ENCODE measurements at regions not wholly inside any gene's neighbourhood (a gene's known extent, or its start where the extent isn't known, plus 50 kb on each side); places are given as distances from the start of the nearest gene placed in this dataset.

DNA sequence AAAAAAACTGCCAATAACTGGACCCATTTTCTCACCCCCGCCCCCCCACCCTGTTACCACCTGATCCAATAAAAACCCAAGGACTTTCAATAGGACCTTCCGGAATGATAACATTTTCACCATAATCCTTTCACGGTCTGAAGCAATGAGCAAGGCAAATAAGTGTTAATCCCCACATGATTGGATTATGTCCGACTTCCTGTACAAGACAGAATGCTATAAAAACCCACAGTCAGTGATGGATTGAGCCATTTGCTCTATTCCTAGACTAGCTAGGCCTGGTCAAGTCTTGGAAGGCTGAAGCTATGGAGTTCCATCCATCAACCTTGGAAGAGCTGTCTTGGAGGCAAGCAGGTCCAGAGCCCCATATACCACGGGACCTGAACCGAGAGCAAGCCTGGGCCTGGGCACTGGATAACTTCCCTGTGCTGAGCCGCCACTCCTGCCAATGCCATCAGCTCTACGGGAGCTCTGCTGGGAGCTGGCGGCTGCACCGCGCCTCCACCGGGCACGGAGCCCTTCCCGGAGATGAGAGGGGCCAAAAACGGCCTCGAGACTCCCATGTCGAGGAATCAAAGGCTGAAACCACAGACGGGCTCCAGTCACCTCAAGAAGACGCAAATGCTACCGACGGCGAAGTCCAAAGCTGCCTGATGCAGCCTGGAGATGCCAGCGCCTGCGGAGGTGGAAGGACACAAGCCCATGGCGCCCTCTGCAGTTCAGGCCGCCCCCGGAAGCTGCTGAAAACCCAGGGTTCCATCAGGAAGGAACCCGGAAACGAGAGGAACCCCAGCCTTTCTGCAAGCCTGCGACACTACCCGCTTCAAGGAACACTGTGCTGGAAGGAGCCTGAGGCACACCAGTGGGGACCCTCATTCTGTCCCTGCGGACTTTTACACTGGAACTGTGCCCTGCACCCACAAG, 69.2 kb downstream of the ANXA2R start:
- WGBS, 2 experiments: 83 to 85% methylated on average over 31 of the region's 32 CpGs
- no peaks in the 10 kb centered on the region for H3K36me3 ChIP-seq (ENCODE audit: control insufficient read depth, insufficient read depth, low read length)

DNA sequence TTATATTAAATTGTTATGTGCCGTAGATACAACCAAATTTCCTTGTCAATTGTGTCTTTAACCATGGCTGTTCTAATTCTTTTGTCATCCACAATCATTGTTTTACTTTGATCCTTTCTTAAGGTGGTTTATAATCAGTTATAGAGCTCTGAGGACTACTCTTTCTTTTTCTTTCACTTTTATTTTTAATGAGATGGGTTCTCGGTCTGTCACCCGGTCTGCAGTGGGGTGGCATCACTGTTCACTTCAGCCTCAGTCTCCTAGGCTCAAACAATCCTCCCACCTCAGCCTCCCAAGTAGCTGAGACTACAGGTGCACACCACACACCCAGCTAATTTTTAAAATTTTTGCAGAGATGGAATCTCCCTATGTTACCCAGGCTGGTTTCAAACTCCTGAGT, 74.2 kb downstream of the ANXA2R start:
- WGBS, 2 experiments: 73 to 78% methylated on average over 2 to 3 of the region's 3 CpGs
- Histone ChIP-seq H3K9me3 (ENCODE audit: control insufficient read depth, low read length) (no peaks in the 10 kb centered on the region), H3K27me3 (ENCODE audit: control insufficient read depth, insufficient read depth, low read length, poor library complexity, severe bottlenecking) (no peaks in the 10 kb centered on the region), H3K4me3 (ENCODE audit: insufficient read depth, low read depth, low read length) (no peak overlapping the region), H3K27ac (ENCODE audit: insufficient read depth, low read depth, low read length, poor library complexity, severe bottlenecking) (no peak overlapping the region), H3K4me1 (ENCODE audit: control insufficient read depth, insufficient read depth, low read length) (no peaks in the 10 kb centered on the region), H3K36me3 (ENCODE audit: control insufficient read depth, insufficient read depth, low read length) (no peaks in the 10 kb centered on the region)

More for the DNA sequence above, 69.2 kb downstream of the ANXA2R start:
- H3K27me3 ChIP-seq (ENCODE audit: control insufficient read depth, insufficient read depth, low read length, poor library complexity, severe bottlenecking): no peaks in the 10 kb centered on the region
- H3K4me3 ChIP-seq (ENCODE audit: insufficient read depth, low read depth, low read length): no peak overlapping the region
- H3K4me1 ChIP-seq (ENCODE audit: control insufficient read depth, insufficient read depth, low read length): no peaks in the 10 kb centered on the region
- H3K27ac ChIP-seq (ENCODE audit: insufficient read depth, low read depth, low read length, poor library complexity, severe bottlenecking): no peak overlapping the region
- no peaks in the 10 kb centered on the region for H3K9me3 ChIP-seq (ENCODE audit: control insufficient read depth, low read length)

DNA sequence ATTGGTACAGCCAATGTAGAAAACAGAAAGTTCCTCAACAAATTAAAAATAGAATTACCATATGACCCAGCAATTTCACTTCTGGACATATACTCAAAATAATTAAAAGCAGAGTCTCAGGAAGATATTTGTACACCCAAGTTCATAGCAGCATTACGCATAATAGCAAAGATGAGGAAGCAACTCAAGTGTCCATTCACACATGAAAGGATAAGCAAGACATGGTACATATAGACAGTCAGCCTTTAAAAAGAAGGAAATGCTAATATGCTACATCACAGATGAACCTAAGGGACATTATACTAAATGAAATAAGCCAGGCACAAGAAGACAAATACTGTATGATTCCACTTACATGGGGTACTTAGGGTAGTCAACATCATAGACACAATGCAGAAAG, 76.7 kb downstream of the ANXA2R start:
- 100% methylated on average over 1 of the region's 1 CpG for WGBS, 2 experiments
- H3K9me3 ChIP-seq (ENCODE audit: control insufficient read depth, low read length): no peaks in the 10 kb centered on the region
- no peak overlapping the region for H3K4me3 ChIP-seq (ENCODE audit: insufficient read depth, low read depth, low read length)
- H3K4me1 ChIP-seq (ENCODE audit: control insufficient read depth, insufficient read depth, low read length): no peaks in the 10 kb centered on the region
- H3K27ac ChIP-seq (ENCODE audit: insufficient read depth, low read depth, low read length, poor library complexity, severe bottlenecking): no peak overlapping the region
- no peaks in the 10 kb centered on the region for H3K36me3 ChIP-seq (ENCODE audit: control insufficient read depth, insufficient read depth, low read length)
- no peaks in the 10 kb centered on the region for H3K27me3 ChIP-seq (ENCODE audit: control insufficient read depth, insufficient read depth, low read length, poor library complexity, severe bottlenecking)

DNA sequence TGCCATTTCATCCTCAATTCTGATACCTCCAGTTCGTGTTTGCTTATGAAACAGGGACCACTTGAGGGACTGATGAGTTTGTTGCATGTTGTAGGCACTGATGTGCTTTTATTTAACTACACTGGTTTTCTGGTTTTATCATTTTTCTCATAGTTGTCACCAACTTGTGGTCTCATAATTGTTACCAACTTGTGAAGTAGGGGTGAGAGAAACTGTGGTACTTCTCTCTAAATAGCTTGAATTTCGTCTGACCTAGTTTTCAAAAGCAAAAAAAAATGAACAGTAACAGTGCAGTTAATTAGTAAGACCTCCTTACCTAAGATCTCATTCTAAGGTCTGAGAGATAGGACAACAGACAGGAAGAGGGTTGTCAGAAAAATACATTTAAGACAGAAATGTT, 78.0 kb downstream of the ANXA2R start:
- no peak overlapping the region for H3K4me3 ChIP-seq (ENCODE audit: insufficient read depth, low read depth, low read length)
- H3K36me3 ChIP-seq (ENCODE audit: control insufficient read depth, insufficient read depth, low read length): no peaks in the 10 kb centered on the region
- no peaks in the 10 kb centered on the region for H3K9me3 ChIP-seq (ENCODE audit: control insufficient read depth, low read length)
- H3K27me3 ChIP-seq (ENCODE audit: control insufficient read depth, insufficient read depth, low read length, poor library complexity, severe bottlenecking): no peaks in the 10 kb centered on the region
- H3K4me1 ChIP-seq (ENCODE audit: control insufficient read depth, insufficient read depth, low read length): no peaks in the 10 kb centered on the region
- 91 to 100% methylated on average over 2 of the region's 2 CpGs for WGBS, 2 experiments
- no peak overlapping the region for H3K27ac ChIP-seq (ENCODE audit: insufficient read depth, low read depth, low read length, poor library complexity, severe bottlenecking)

DNA sequence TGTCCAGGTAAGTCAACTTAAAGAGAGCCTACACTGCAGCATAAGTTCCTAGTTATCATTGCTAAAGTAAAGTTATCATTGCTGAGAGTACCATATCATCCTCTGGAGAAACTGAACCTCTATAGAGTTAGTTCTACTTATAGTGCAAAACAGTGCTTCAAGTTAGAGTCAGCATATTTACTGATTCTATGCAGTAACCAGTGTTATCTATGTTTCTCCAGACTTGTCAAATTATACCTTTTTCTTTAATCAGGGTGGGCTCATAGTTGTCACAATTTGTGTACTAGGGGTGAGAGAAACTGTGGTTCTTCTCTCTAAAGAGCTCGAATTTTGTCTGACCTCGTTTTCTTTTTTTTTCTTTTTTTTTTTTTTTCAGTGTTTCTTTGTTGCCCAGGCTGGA, 79.6 kb downstream of the ANXA2R start:
- WGBS, 2 experiments: 86 to 94% methylated on average over 2 of the region's 2 CpGs
- Histone ChIP-seq H3K27me3 (ENCODE audit: control insufficient read depth, insufficient read depth, low read length, poor library complexity, severe bottlenecking) (no peaks in the 10 kb centered on the region), H3K9me3 (ENCODE audit: control insufficient read depth, low read length) (no peaks in the 10 kb centered on the region), H3K36me3 (ENCODE audit: control insufficient read depth, insufficient read depth, low read length) (no peaks in the 10 kb centered on the region), H3K4me1 (ENCODE audit: control insufficient read depth, insufficient read depth, low read length) (no peaks in the 10 kb centered on the region), H3K27ac (ENCODE audit: insufficient read depth, low read depth, low read length, poor library complexity, severe bottlenecking) (no peak overlapping the region), H3K4me3 (ENCODE audit: insufficient read depth, low read depth, low read length) (no peak overlapping the region)

DNA sequence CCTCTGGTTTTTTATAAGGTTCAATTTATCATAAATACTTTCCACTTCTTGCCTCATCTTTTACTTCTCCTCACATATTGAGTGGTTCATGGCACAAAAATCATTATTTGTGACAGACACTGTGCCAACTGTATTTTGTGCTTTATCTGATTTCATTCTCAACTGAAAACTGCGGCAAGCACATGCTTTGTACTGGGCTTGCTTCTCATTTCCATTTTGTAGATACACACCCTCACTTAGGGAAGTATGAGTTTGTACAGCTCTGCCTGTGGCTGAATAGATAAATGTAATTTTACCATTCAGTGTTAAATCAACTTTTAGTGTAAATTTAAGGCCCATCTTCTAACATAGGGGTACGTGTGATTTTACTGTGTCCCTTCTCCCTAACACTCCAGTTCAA, 83.6 kb downstream of the ANXA2R start:
- Histone ChIP-seq H3K4me1 (ENCODE audit: control insufficient read depth, insufficient read depth, low read length) (no peaks in the 10 kb centered on the region), H3K4me3 (ENCODE audit: insufficient read depth, low read depth, low read length) (no peak overlapping the region), H3K9me3 (ENCODE audit: control insufficient read depth, low read length) (no peaks in the 10 kb centered on the region), H3K36me3 (ENCODE audit: control insufficient read depth, insufficient read depth, low read length) (no peaks in the 10 kb centered on the region), H3K27me3 (ENCODE audit: control insufficient read depth, insufficient read depth, low read length, poor library complexity, severe bottlenecking) (no peaks in the 10 kb centered on the region), H3K27ac (ENCODE audit: insufficient read depth, low read depth, low read length, poor library complexity, severe bottlenecking) (no peak overlapping the region)
- WGBS, 2 experiments: 78 to 95% methylated on average over 2 of the region's 2 CpGs

GRCh38 chr5:42953041-42953440, 87.1 kb downstream of the ANXA2R start:
- Histone ChIP-seq H3K27me3 (ENCODE audit: control insufficient read depth, insufficient read depth, low read length, poor library complexity, severe bottlenecking) (no peaks in the 10 kb centered on the region), H3K4me3 (ENCODE audit: insufficient read depth, low read depth, low read length) (no peak overlapping the region), H3K9me3 (ENCODE audit: control insufficient read depth, low read length) (no peaks in the 10 kb centered on the region), H3K27ac (ENCODE audit: insufficient read depth, low read depth, low read length, poor library complexity, severe bottlenecking) (no peak overlapping the region), H3K36me3 (ENCODE audit: control insufficient read depth, insufficient read depth, low read length) (no peaks in the 10 kb centered on the region), H3K4me1 (ENCODE audit: control insufficient read depth, insufficient read depth, low read length) (no peaks in the 10 kb centered on the region)
- 90% methylated on average over 15 of the region's 15 CpGs for WGBS, 2 experiments

DNA sequence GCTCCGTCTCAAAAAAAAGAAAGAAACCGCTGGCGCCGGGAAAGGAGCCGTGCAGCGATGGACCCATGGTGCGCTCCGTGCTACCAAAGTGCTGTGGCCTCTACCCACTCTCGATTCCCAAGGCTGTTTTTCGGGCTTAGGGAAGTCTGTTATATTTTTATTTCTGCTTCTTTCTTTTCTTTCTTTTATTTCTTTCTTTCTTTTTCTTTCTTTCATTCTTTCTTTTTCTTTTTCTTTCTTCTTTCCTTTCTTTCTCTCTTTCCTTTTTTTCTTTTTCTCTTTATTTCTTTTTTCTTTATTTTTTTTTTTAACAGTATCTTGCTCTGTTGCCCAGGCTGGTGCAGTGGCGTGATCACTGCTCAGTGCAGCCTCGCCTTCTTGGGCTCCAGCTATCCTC, 87.5 kb downstream of the ANXA2R start:
- WGBS, 2 experiments: 92 to 93% methylated on average over 12 of the region's 12 CpGs
- no peaks in the 10 kb centered on the region for H3K27me3 ChIP-seq (ENCODE audit: control insufficient read depth, insufficient read depth, low read length, poor library complexity, severe bottlenecking)
- no peak overlapping the region for H3K27ac ChIP-seq (ENCODE audit: insufficient read depth, low read depth, low read length, poor library complexity, severe bottlenecking)
- H3K4me1 ChIP-seq (ENCODE audit: control insufficient read depth, insufficient read depth, low read length): no peaks in the 10 kb centered on the region
- no peak overlapping the region for H3K4me3 ChIP-seq (ENCODE audit: insufficient read depth, low read depth, low read length)
- H3K9me3 ChIP-seq (ENCODE audit: control insufficient read depth, low read length): no peaks in the 10 kb centered on the region
- no peaks in the 10 kb centered on the region for H3K36me3 ChIP-seq (ENCODE audit: control insufficient read depth, insufficient read depth, low read length)

DNA sequence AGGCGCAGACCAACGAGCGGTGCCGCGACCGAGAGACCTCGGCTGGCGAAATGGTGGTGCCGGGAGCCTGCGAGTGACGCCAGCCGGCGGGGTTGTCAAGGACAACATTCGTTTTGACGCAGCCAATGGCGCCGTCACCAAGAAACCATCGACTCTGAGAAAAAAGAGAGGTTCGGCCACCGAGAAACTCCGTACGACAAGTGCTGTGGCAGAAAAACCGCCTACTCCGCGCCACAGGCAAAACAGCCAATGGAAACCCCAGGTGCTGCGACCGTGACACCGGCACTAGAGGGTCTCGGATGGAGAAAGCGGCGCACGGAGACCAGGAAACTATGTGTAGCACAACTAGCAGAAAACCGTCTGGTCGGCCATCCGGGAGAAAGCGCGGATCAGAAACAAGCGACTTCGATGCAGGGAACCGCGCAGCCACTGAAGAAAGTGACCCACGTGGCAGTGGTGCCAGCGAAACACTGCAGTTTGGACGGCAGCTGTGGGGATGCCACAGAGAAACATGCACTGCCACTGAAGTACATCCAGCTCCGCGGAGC, 88.8 kb downstream of the ANXA2R start:
- Histone ChIP-seq H3K9me3 (ENCODE audit: control insufficient read depth, low read length) (no peaks in the 10 kb centered on the region), H3K4me3 (ENCODE audit: insufficient read depth, low read depth, low read length) (no peak overlapping the region), H3K36me3 (ENCODE audit: control insufficient read depth, insufficient read depth, low read length) (no peaks in the 10 kb centered on the region), H3K27ac (ENCODE audit: insufficient read depth, low read depth, low read length, poor library complexity, severe bottlenecking) (no peak overlapping the region), H3K27me3 (ENCODE audit: control insufficient read depth, insufficient read depth, low read length, poor library complexity, severe bottlenecking) (no peaks in the 10 kb centered on the region), H3K4me1 (ENCODE audit: control insufficient read depth, insufficient read depth, low read length) (no peaks in the 10 kb centered on the region)
- WGBS, 2 experiments: 96 to 97% methylated on average over 46 of the region's 46 CpGs

- Histone ChIP-seq H3K27ac (ENCODE audit: insufficient read depth, low read depth, low read length, poor library complexity, severe bottlenecking) (no peak overlapping the region), H3K36me3 (ENCODE audit: control insufficient read depth, insufficient read depth, low read length) (no peaks in the 10 kb centered on the region), H3K9me3 (ENCODE audit: control insufficient read depth, low read length) (no peaks in the 10 kb centered on the region), H3K27me3 (ENCODE audit: control insufficient read depth, insufficient read depth, low read length, poor library complexity, severe bottlenecking) (no peaks in the 10 kb centered on the region), H3K4me1 (ENCODE audit: control insufficient read depth, insufficient read depth, low read length) (no peaks in the 10 kb centered on the region), H3K4me3 (ENCODE audit: insufficient read depth, low read depth, low read length) (no peak overlapping the region)
- 93 to 95% methylated on average over 46 of the region's 46 CpGs for WGBS, 2 experiments
Observed at GRCh38 chr5:42950456-42951292, 89.4 kb downstream of the ANXA2R start.

Measured in ectodermal cell (in vitro differentiated cells).